Mesothelial cell of epicardium (in vitro differentiated cells): ENCODE measurements at regions not wholly inside any gene's neighbourhood (a gene's known extent, or its start where the extent isn't known, plus 50 kb on each side); places are given as distances from the start of the nearest gene placed in this dataset.
A peak's percentile ranks its signal among the peaks of the same experiment; 100 is the strongest.

Source experiments
- DNase-seq, 2 experiments: peaks; one replicate each; pipeline ENCODE4 v3.0.0; 2021; ENCODE audit warnings: low spot score in 2 of 2; ENCODE audit not compliant: unreplicated experiment in 2 of 2
- H3K27ac Mint-ChIP-seq: 2 replicates; pipeline ENCODE4 v1.8.0; 2021; ENCODE audit warnings: mixed read lengths
- H3K27me3 Mint-ChIP-seq: 2 replicates; pipeline ENCODE4 v1.8.0; 2021; ENCODE audit warnings: low read depth, mixed read lengths
- H3K36me3 Mint-ChIP-seq: 2 replicates; pipeline ENCODE4 v1.8.0; 2021; ENCODE audit warnings: mixed read lengths
- H3K4me1 Mint-ChIP-seq: 2 replicates; pipeline ENCODE4 v1.8.0; 2021; ENCODE audit warnings: mixed read lengths
- H3K4me3 Mint-ChIP-seq: 2 replicates; pipeline ENCODE4 v1.8.0; 2021; ENCODE audit warnings: mild to moderate bottlenecking, moderate library complexity, mixed read lengths
- H3K9me3 Mint-ChIP-seq: 2 replicates; pipeline ENCODE4 v1.8.0; 2021; ENCODE audit warnings: mixed read lengths
- CTCF ChIP-seq: fragments of 200-600 bp; sonication (generic); IDR thresholded peaks from one replicate; pipeline ENCODE4 v1.5.0; 2021; ENCODE audit warnings: antibody characterized with exemption; ENCODE audit not compliant: unreplicated experiment

GRCh38 chr9:759983-760736, 81.3 kb upstream of the DMRT1 start:
- no peaks in the 10 kb centered on the region for H3K9me3 Mint-ChIP-seq
- H3K36me3 Mint-ChIP-seq, result no peaks in the 10 kb centered on the region
- DNase-seq, result no peak
- no peak overlapping the region for H3K4me3 Mint-ChIP-seq
- H3K27ac Mint-ChIP-seq, result no peak overlapping the region
- TF ChIP-seq CTCF, result no peak
- H3K27me3 Mint-ChIP-seq, result no peaks in the 10 kb centered on the region
- H3K4me1 Mint-ChIP-seq, result peaks cover 4% of the 10 kb centered on the region

GRCh38 chr9:761176-761792, 80.2 kb upstream of the DMRT1 start:
- no peak for TF ChIP-seq CTCF
- H3K4me3 Mint-ChIP-seq, result no peak overlapping the region
- H3K36me3 Mint-ChIP-seq, result no peaks in the 10 kb centered on the region
- no peak for DNase-seq
- H3K27ac Mint-ChIP-seq, result no peak overlapping the region
- no peaks in the 10 kb centered on the region for H3K27me3 Mint-ChIP-seq
- H3K9me3 Mint-ChIP-seq, result no peaks in the 10 kb centered on the region
- peaks cover 4% of the 10 kb centered on the region for H3K4me1 Mint-ChIP-seq

- no peak for DNase-seq
- Mint-ChIP-seq H3K27ac (no peak overlapping the region), H3K4me1 (peaks cover 4% of the 10 kb centered on the region), H3K4me3 (no peak overlapping the region), H3K36me3 (no peaks in the 10 kb centered on the region), H3K9me3 (no peaks in the 10 kb centered on the region), H3K27me3 (no peaks in the 10 kb centered on the region)
- TF ChIP-seq CTCF, result no peak
Measured at GRCh38 chr9:761793-762560, 79.5 kb upstream of the DMRT1 start.

- no peaks in the 10 kb centered on the region for H3K27me3 Mint-ChIP-seq
- H3K27ac Mint-ChIP-seq, result no peak overlapping the region
- H3K4me1 Mint-ChIP-seq, result peaks cover 4% of the 10 kb centered on the region
- peaks cover 3% of the 10 kb centered on the region for H3K36me3 Mint-ChIP-seq
- H3K9me3 Mint-ChIP-seq, result peaks cover 10% of the 10 kb centered on the region
- no peak for TF ChIP-seq CTCF
- no peak for DNase-seq
- no peak overlapping the region for H3K4me3 Mint-ChIP-seq
Measured at GRCh38 chr9:763692-764091, 77.8 kb upstream of the DMRT1 start.

- H3K4me3 Mint-ChIP-seq, result no peak overlapping the region
- TF ChIP-seq CTCF, result peak; percentile 48
- H3K27me3 Mint-ChIP-seq, result no peaks in the 10 kb centered on the region
- H3K9me3 Mint-ChIP-seq, result peaks cover 13% of the 10 kb centered on the region
- H3K27ac Mint-ChIP-seq, result no peak overlapping the region
- peaks cover 4% of the 10 kb centered on the region for H3K4me1 Mint-ChIP-seq
- peaks cover 3% of the 10 kb centered on the region for H3K36me3 Mint-ChIP-seq
- DNase-seq, result peak in 1 of 2 experiments; percentile 44
Measured at GRCh38 chr9:764105-764524, 77.4 kb upstream of the DMRT1 start.
